ENCODE measurements at regions not wholly inside any gene's neighbourhood (a gene's known extent, or its start where the extent isn't known, plus 50 kb on each side); places are given as distances from the start of the nearest gene placed in this dataset.

- Histone ChIP-seq H3K79me2 (ENCODE audit: insufficient read depth, low read length) (no peaks in the 10 kb centered on the region), H3K4me2 (replicated peaks; ENCODE audit: extremely low read depth, low read length, poor library complexity, severe bottlenecking) (peak overlapping the region; percentile 39), H3K4me3 (replicated peaks in 1 of 3; ENCODE audit: low read depth in 2 of 3, low read length in 3 of 3) (no peak overlapping the region), H3K4me1 (ENCODE audit: control insufficient read depth in 1 of 2, insufficient read depth in 2 of 2, low read length in 2 of 2) (peaks cover 18 to 20% of the 10 kb centered on the region in 2 donors), H3K9me3 (replicated peaks in 1 of 2; ENCODE audit: control insufficient read depth in 1 of 2, insufficient read depth in 1 of 2, low read length in 2 of 2) (no peaks in the 10 kb centered on the region), H4K20me1 (ENCODE audit: insufficient read depth, low read length) (no peaks in the 10 kb centered on the region), H3K36me3 (replicated peaks in 1 of 2; ENCODE audit: control insufficient read depth in 1 of 2, insufficient read depth in 2 of 2, low read length in 2 of 2) (no peaks in the 10 kb centered on the region), H3K27me3 (ENCODE audit: control insufficient read depth in 2 of 2, insufficient read depth in 2 of 2, low read length in 2 of 2) (no peaks in the 10 kb centered on the region), H3K9ac (ENCODE audit: insufficient read depth, low read length, poor library complexity, severe bottlenecking) (peak overlapping the region; percentile 5), H2AFZ (ENCODE audit: insufficient read depth, low read depth, low read length, poor library complexity, severe bottlenecking) (no peak overlapping the region), H3K27ac (ENCODE audit: low read depth in 1 of 2, low read length in 2 of 2) (peak overlapping the region in 1 of 2 donors; percentile 69)
- WGBS (ENCODE audit: insufficient coverage), result 14% methylated on average over 1 of the region's 2 CpGs
- Mint-ChIP-seq H3K27ac (peak overlapping the region; percentile 74 to 90 (median 81)), H3K9me3 (peaks cover 0 to 7% (median 1%) of the 10 kb centered on the region in 7 donors), H3K36me3 (no peaks in the 10 kb centered on the region), H3K4me1 (peaks cover 21% of the 10 kb centered on the region), H3K4me3 (peak overlapping the region in 1 of 2 donors; percentile 49), H3K27me3 (ENCODE audit: low read depth in 3 of 3) (peaks cover 0 to 2% (median 0%) of the 10 kb centered on the region in 3 donors)
- DNase-seq, result peak in 1 of 3 donors; percentile 19
- no peak for TF ChIP-seq CTCF (IDR thresholded peaks at IDR 0.05)
- intact Hi-C loops (cut with micrococcal nuclease), result no loop called here
Measured at GRCh38 chr2:41735476-41735875, 312.3 kb upstream of the PKDCC start.

GRCh38 chr2:41736105-41736567 lies 311.7 kb upstream of the PKDCC start:
- Mint-ChIP-seq H3K27me3 (ENCODE audit: low read depth in 3 of 3) (peaks cover 0 to 2% (median 0%) of the 10 kb centered on the region in 3 donors), H3K9me3 (peaks cover 0 to 8% (median 2%) of the 10 kb centered on the region in 7 donors), H3K4me3 (peak overlapping the region in 1 of 2 donors; percentile 56), H3K27ac (peak overlapping the region; percentile 78 to 90 (median 81)), H3K4me1 (peaks cover 21% of the 10 kb centered on the region), H3K36me3 (no peaks in the 10 kb centered on the region)
- no peaks in the 10 kb centered on the region for H3K27me3 ChIP-seq (ENCODE audit: control insufficient read depth in 2 of 2, insufficient read depth in 2 of 2, low read length in 2 of 2)
- H3K9ac ChIP-seq (ENCODE audit: insufficient read depth, low read length, poor library complexity, severe bottlenecking), result peak overlapping the region; percentile 5
- H3K4me2 ChIP-seq (replicated peaks; ENCODE audit: extremely low read depth, low read length, poor library complexity, severe bottlenecking), result peak overlapping the region; percentile 39
- H3K4me3 ChIP-seq (replicated peaks in 1 of 3; ENCODE audit: low read depth in 2 of 3, low read length in 3 of 3), result peak overlapping the region in 1 of 3 experiments; percentile 26
- peak overlapping the region; percentile 8 to 69 for H3K27ac ChIP-seq (ENCODE audit: low read depth in 1 of 2, low read length in 2 of 2)
- H2AFZ ChIP-seq (ENCODE audit: insufficient read depth, low read depth, low read length, poor library complexity, severe bottlenecking), result peak overlapping the region; percentile 41
- intact Hi-C loops (cut with micrococcal nuclease), result no loop called here
- peak; percentile 42 to 76 (median 61) for DNase-seq
- no peaks in the 10 kb centered on the region for H4K20me1 ChIP-seq (ENCODE audit: insufficient read depth, low read length)
- H3K79me2 ChIP-seq (ENCODE audit: insufficient read depth, low read length), result no peaks in the 10 kb centered on the region
- TF ChIP-seq CTCF (IDR thresholded peaks at IDR 0.05), result no peak
- 0% methylated on average over 4 of the region's 5 CpGs for WGBS (ENCODE audit: insufficient coverage)
- no peaks in the 10 kb centered on the region for H3K36me3 ChIP-seq (replicated peaks in 1 of 2; ENCODE audit: control insufficient read depth in 1 of 2, insufficient read depth in 2 of 2, low read length in 2 of 2)
- H3K4me1 ChIP-seq (ENCODE audit: control insufficient read depth in 1 of 2, insufficient read depth in 2 of 2, low read length in 2 of 2), result peaks cover 18 to 20% of the 10 kb centered on the region in 2 donors
- no peaks in the 10 kb centered on the region for H3K9me3 ChIP-seq (replicated peaks in 1 of 2; ENCODE audit: control insufficient read depth in 1 of 2, insufficient read depth in 1 of 2, low read length in 2 of 2)
